DMS153 treated with DMSO at 0.1 percent for 48 hours (cell line): ENCODE measurements at regions not wholly inside any gene's neighbourhood (a gene's known extent, or its start where the extent isn't known, plus 50 kb on each side); places are given as distances from the start of the nearest gene placed in this dataset.
A peak's percentile ranks its signal among the peaks of the same experiment; 100 is the strongest.

Source experiments
- DNase-seq: peaks from one replicate; lab custom pipeline; 2025; ENCODE audit not compliant: unreplicated experiment; lab: John Stamatoyannopoulos, UW

- DNase-seq: no peak
Measured at GRCh38 chr20:50340541-50340940, 149.9 kb downstream of the CEBPB start.

GRCh38 chr20:50341050-50341449 is 150.4 kb downstream of the CEBPB start:
- DNase-seq: no peak

GRCh38 chr20:50341880-50342637 is 151.4 kb downstream of the CEBPB start:
- no peak for DNase-seq

GRCh38 chr20:50342638-50343102 is 152.0 kb downstream of the CEBPB start:
- no peak for DNase-seq

- DNase-seq: no peak
Measured at GRCh38 chr20:50343125-50343489, 152.5 kb downstream of the CEBPB start.

GRCh38 chr20:50343490-50344179 is 153.0 kb downstream of the CEBPB start:
- no peak for DNase-seq

GRCh38 chr20:50344232-50345071 is 153.8 kb downstream of the CEBPB start:
- no peak for DNase-seq

- DNase-seq: no peak
Measured at GRCh38 chr20:50345712-50346373, 155.2 kb downstream of the CEBPB start.

GRCh38 chr20:50346374-50347283 is 156.0 kb downstream of the CEBPB start:
- DNase-seq: peak; percentile 85

- no peak for DNase-seq
Measured at GRCh38 chr20:50347284-50348063, 156.8 kb downstream of the CEBPB start.

- DNase-seq: no peak
Measured at GRCh38 chr20:50348096-50348495, 157.5 kb downstream of the CEBPB start.

GRCh38 chr20:50350510-50351249 is 159.5 kb upstream of the PTPN1 start:
- no peak for DNase-seq

- no peak for DNase-seq
Measured at GRCh38 chr20:50351541-50351940, 158.6 kb upstream of the PTPN1 start.

GRCh38 chr20:50353289-50353961 is 156.8 kb upstream of the PTPN1 start:
- DNase-seq: no peak

GRCh38 chr20:50354721-50355589 is 155.2 kb upstream of the PTPN1 start:
- no peak for DNase-seq

GRCh38 chr20:50355590-50356524 is 154.3 kb upstream of the PTPN1 start:
- DNase-seq: no peak
